Activated naive CD8-positive, alpha-beta T cell treated with anti-CD3 and anti-CD28 coated beads, Interleukin-2, amount 10 ng/mL, durations not matched to agents 7 days and 5 days (primary cell): ENCODE measurements at regions not wholly inside any gene's neighbourhood (a gene's known extent, or its start where the extent isn't known, plus 50 kb on each side); places are given as distances from the start of the nearest gene placed in this dataset.
"Not testable (repeated sequence)": the region's sequence is repeated elsewhere in the genome, so short reads cannot be mapped to it uniquely, and the experiment has no call there.

Experiments used
- ATAC-seq: fragments of 150-1000 bp; cut with Tn5 transposase; one replicate; pipeline ENCODE4 v1.10.0; 2021; ENCODE audit warnings: low read depth, moderate library complexity
- POLR2A ChIA-PET: fragments of 350-600 bp; sonication (Branson Sonifier 250); formaldehyde crosslinking; loops from one replicate; lab custom pipeline; 2021; ENCODE audit warnings: antibody characterized with exemption; lab: Charles Lee
- DNase-seq: peaks from one replicate; pipeline ENCODE4 v3.0.0; 2021
- H3K27ac Mint-ChIP-seq: one replicate; pipeline ENCODE4 v1.8.0; 2022; ENCODE audit warnings: mild to moderate bottlenecking, mixed read lengths
- H3K27me3 Mint-ChIP-seq: one replicate; pipeline ENCODE4 v1.8.0; 2022; ENCODE audit warnings: mild to moderate bottlenecking, moderate library complexity, mixed read lengths
- H3K36me3 Mint-ChIP-seq: one replicate; pipeline ENCODE4 v1.8.0; 2021; ENCODE audit warnings: mild to moderate bottlenecking, mixed read lengths
- H3K4me1 Mint-ChIP-seq: one replicate; pipeline ENCODE4 v1.8.0; 2021; ENCODE audit warnings: mixed read lengths
- H3K4me3 Mint-ChIP-seq: one replicate; pipeline ENCODE4 v1.8.0; 2022; ENCODE audit warnings: mild to moderate bottlenecking, moderate library complexity, mixed read lengths
- H3K9me3 Mint-ChIP-seq: one replicate; pipeline ENCODE4 v1.8.0; 2021; ENCODE audit warnings: mixed read lengths

DNA sequence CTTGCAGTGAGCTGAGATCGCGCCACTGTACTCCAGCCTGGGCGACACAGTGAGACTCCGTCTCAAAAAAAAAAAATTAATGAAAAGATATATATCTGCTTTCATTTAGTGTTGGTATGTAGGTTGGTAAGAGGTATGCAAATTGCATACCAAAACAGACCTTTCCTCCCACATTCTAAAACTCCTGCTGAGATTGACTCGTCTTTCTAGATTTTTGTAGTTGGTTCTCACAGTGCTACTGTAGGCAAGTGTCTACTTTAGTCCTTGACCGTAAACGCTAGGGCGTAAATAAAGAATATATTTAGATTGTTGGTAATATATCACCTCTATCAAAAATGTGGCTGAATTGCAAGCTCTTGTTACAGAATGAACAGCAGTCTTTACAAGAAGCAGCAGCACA, 445.9 kb downstream of the CHSY3 start:
- no peaks in the 10 kb centered on the region for H3K36me3 Mint-ChIP-seq
- H3K4me3 Mint-ChIP-seq = no peak overlapping the region
- H3K9me3 Mint-ChIP-seq = no peaks in the 10 kb centered on the region
- no peak for DNase-seq
- H3K4me1 Mint-ChIP-seq = no peaks in the 10 kb centered on the region
- ATAC-seq = no peak
- H3K27me3 Mint-ChIP-seq = peaks cover 2% of the 10 kb centered on the region
- H3K27ac Mint-ChIP-seq = no peak overlapping the region
- POLR2A ChIA-PET = no interaction called here

DNA sequence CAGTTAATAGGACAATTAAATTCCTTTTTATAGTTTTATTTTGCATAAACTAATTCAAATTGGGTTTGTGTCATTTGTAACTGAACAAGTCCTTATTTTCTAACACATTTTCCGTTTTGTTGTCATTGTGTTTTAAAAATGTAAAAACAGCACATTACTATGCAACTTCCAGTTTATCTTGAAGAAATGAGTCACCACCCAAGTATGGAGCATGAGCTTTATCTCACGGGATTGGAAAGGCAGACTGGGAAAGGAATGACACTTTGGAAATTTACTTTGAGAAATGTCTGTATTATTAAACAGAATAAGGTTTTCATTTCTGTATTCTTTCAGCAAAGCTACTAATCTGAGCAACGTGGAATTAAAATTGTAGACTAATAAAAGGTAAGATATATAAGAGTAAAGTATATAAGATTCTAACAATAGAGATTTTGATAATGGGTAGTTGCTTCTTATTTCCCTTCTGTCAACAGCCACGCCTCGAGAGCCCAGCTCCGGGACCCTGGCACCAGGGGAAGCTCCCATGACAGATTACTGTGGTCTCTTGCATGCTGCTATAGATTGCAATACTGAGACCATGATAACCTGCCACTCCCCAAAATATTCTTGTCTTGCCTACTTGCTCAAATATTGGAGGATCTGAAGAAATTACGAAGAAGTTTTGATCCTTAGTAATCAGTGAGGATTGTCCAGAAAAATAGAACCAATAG, 433.1 kb downstream of the CHSY3 start:
- Mint-ChIP-seq H3K36me3 (no peaks in the 10 kb centered on the region), H3K27me3 (no peaks in the 10 kb centered on the region), H3K27ac (no peak overlapping the region), H3K4me1 (no peaks in the 10 kb centered on the region), H3K4me3 (no peak overlapping the region), H3K9me3 (no peaks in the 10 kb centered on the region)
- no peak for ATAC-seq
- POLR2A ChIA-PET = no interaction called here
- DNase-seq = no peak

DNA sequence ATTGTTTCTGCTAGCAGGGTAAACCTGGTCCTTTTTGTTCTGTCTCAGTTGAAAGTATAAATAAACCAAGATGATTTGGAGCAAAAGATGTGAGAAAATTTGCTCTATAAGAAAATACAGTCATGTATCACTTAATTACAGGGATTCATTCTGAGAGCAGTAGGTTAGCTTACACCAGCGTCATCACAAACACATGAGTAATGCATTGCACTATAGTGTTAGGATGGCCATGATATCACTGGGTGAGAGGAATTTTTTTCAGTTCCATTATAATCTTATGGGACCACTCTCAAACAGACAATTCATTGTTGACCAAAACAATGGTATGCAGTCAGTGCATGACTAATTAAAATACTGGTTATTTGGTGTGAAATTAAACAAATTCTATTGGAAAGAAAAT, 430.9 kb downstream of the CHSY3 start:
- Mint-ChIP-seq H3K27me3 (no peaks in the 10 kb centered on the region), H3K4me1 (no peaks in the 10 kb centered on the region), H3K27ac (no peak overlapping the region), H3K9me3 (no peaks in the 10 kb centered on the region), H3K36me3 (no peaks in the 10 kb centered on the region), H3K4me3 (no peak overlapping the region)
- POLR2A ChIA-PET = no interaction called here
- DNase-seq = no peak
- no peak for ATAC-seq

DNA sequence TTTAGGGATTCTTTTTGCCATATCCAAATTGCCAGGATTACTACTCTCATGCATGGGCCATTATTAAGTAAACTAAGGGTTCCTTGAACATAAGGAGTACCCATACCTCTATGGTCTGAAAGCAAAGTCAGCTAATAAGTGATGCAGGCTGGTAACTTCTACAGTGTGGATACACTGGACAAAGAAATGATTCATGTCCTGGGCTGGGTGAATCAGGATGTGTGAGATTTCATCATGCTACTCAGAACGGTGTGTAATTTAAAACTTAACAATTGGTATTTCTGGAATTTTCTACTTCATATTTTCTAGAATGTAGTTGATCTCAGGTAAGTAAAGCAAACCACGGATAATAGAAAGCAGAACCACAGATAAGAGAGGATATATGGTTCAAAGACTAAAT, 428.8 kb downstream of the CHSY3 start:
- Mint-ChIP-seq H3K27me3 (no peaks in the 10 kb centered on the region), H3K4me1 (no peaks in the 10 kb centered on the region), H3K36me3 (no peaks in the 10 kb centered on the region), H3K4me3 (no peak overlapping the region), H3K27ac (no peak overlapping the region), H3K9me3 (no peaks in the 10 kb centered on the region)
- POLR2A ChIA-PET = no interaction called here
- DNase-seq = no peak
- no peak for ATAC-seq

DNA sequence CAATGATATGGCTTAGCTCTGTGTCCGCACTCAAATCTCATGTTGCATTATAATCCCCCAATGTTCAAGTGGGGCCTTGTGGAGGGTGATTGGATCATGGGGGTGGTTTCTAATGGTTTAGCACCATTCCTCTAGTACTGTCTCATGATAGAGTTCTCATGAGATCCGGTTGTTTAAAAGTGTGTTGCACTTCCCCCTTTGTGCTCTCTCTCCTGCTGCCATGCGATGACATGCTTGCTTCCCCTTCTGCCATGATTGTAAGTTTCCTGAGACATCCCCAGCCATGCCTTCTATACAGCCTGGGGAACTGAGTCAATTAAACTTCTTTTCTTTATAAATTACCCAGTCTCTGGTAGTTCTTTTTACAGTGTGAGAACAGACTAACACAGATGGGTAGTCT, 427.1 kb downstream of the CHSY3 start:
- no peaks in the 10 kb centered on the region for H3K4me1 Mint-ChIP-seq
- no peak overlapping the region for H3K27ac Mint-ChIP-seq
- no peaks in the 10 kb centered on the region for H3K36me3 Mint-ChIP-seq
- POLR2A ChIA-PET = no interaction called here
- H3K27me3 Mint-ChIP-seq = no peaks in the 10 kb centered on the region
- DNase-seq (no peak), ATAC-seq (no peak)
- no peak overlapping the region for H3K4me3 Mint-ChIP-seq
- no peaks in the 10 kb centered on the region for H3K9me3 Mint-ChIP-seq

DNA sequence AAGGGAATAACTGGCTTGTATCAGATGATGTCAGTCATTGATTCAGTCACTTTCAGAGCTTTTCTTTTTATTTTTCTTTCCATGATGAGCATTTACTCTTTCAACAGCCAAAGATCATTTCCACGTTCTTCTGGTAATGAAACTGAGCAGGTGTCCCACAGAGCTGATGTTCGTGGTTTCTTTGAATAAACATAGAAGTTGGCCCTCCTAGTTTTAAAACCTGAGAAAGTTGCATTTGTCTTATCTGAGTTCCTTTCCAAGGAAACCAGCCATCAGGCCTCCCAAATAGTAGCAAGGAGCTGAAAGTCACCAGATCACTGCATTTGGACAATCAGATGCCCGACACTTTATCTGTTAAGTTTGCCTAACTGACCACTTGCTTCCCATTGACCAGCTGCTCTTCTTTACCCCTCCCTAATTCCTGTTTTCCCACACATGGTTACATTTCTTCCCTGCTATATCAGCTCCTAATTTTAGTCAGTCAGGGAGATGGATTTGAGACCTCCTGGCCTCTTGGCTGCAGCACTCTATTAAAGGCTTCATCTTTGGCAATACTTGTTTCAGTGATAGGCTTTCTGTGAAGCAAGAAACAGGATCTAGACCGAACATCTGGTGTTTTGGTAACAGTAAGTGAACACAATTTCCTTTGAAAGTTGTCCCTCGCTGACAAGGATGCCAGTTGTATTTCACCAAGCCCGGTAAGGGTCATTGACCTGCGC, 420.8 kb downstream of the CHSY3 start:
- DNase-seq = no peak
- Mint-ChIP-seq H3K27me3 (no peaks in the 10 kb centered on the region), H3K27ac (no peak overlapping the region), H3K9me3 (no peaks in the 10 kb centered on the region), H3K36me3 (no peaks in the 10 kb centered on the region), H3K4me1 (no peaks in the 10 kb centered on the region), H3K4me3 (no peak overlapping the region)
- no peak for ATAC-seq
- POLR2A ChIA-PET = no interaction called here

DNA sequence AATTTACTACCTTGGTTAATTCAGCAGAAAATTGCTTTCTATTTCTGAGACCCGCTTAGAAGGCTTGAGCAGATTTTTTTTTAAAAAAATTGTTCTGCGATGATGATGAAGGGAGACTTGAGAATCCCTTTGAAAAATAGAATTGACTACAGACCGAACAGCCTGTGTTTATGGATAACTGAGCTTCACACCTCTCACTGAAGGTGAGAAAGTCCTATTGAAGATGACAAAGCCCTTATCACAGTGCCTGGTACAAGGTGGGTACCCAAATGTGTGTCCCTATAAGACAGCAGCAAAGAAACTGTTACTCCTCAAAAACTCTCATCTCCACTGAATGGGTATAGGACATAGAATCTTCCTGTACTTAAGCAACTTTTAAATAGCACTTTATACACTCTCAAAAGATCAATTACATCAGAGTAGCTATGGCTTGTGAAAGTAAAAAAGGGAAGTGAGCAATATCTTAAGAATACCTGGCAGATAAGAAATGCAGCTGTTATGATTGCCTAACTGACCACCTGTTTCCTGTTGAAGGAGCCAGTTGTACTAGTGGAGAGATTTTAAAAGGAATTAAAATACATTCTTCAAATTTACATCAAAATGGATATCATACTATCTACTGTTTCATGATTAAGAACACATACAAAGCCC, 419.7 kb downstream of the CHSY3 start:
- H3K27me3 Mint-ChIP-seq = no peaks in the 10 kb centered on the region

DNA sequence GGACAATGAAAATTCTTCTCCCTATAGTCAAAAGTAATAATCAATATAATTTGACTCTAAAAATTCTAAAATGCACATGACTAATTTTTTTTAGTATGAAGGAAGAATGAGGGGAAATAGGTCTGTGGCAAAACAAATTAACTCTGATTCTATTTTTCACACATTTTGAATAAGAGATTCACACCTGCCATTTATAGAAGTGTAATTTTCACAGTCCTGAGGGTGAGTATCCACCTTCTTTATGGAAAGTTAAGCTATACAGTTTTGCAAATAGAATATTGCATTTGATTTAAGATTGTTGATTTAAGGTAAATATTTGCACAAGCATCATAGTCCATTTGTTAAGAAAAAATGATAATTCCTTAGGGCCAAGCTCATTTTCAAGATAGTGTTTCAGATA, 417.7 kb downstream of the CHSY3 start:
- H3K27ac Mint-ChIP-seq = no peak overlapping the region

More for the DNA sequence above, 419.7 kb downstream of the CHSY3 start:
- ATAC-seq (no peak), DNase-seq (no peak)
- H3K4me1 Mint-ChIP-seq = no peaks in the 10 kb centered on the region
- no peak overlapping the region for H3K4me3 Mint-ChIP-seq
- no peaks in the 10 kb centered on the region for H3K36me3 Mint-ChIP-seq
- H3K9me3 Mint-ChIP-seq = no peaks in the 10 kb centered on the region
- POLR2A ChIA-PET = no interaction called here
- H3K27ac Mint-ChIP-seq = no peak overlapping the region

DNA sequence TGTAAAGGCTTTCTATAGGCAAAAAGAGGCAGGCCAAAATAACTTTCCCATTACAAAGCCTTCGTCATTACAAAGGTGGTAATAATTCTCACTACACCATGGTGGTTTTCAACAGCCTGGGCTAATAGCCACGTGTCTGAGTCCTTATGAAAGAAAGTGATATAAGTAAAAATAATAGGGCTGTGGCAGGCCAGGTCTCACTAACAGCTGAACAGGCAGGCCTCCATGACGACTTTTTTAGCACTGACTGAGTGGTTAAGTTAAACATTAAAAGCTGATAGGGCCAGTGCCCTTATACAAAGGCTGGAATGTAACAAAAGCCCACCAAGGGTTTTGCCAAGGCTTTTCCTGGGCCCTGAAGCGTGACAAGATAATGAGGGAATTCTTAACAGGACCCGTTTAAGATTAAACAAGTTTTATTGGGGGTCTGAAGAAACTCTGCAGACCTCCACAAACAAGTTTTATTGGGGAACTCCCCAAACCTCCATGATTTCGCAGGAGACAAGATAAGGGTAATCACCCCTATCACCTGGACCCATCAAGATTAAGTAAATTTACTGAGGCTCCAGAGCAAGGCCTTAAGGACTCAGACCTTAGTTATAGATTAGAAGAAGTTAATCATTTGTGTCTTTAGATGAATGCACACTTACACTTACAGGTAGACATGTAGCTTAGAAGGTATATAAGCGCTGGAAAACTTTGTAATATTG, 412.9 kb downstream of the CHSY3 start:
- Mint-ChIP-seq H3K27me3 (no peaks in the 10 kb centered on the region), H3K27ac (no peak overlapping the region), H3K9me3 (no peaks in the 10 kb centered on the region), H3K4me3 (no peak overlapping the region), H3K4me1 (no peaks in the 10 kb centered on the region), H3K36me3 (no peaks in the 10 kb centered on the region)
- DNase-seq = no peak
- POLR2A ChIA-PET = no interaction called here
- ATAC-seq = no peak

More for the DNA sequence above, 417.7 kb downstream of the CHSY3 start:
- ATAC-seq = no peak
- POLR2A ChIA-PET = no interaction called here
- Mint-ChIP-seq H3K4me3 (no peak overlapping the region), H3K4me1 (no peaks in the 10 kb centered on the region), H3K36me3 (no peaks in the 10 kb centered on the region), H3K9me3 (no peaks in the 10 kb centered on the region), H3K27me3 (no peaks in the 10 kb centered on the region)
- no peak for DNase-seq

DNA sequence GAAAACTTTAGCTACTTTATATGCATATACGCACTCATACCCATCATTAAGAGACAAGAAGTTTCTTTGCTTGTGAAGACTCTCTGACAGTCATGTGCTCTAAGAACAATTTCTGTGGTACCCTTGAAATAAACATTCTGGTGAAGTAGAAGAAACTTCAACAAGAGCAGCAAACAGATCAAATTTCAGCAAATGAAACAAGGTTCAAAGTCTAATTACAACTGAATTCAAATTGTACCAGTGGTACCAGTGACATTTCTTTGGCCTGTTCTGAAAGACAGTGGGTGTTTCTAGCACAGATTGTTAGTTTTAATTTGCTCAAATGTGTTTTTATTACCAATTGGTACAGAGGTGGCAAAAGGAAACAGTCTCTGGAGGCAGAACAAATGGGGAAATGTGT, 391.0 kb downstream of the CHSY3 start:
- Mint-ChIP-seq H3K36me3 (no peaks in the 10 kb centered on the region), H3K9me3 (no peaks in the 10 kb centered on the region), H3K27ac (no peak overlapping the region), H3K4me1 (no peaks in the 10 kb centered on the region), H3K4me3 (no peak overlapping the region), H3K27me3 (no peaks in the 10 kb centered on the region)
- no peak for ATAC-seq
- DNase-seq = no peak
- POLR2A ChIA-PET = no interaction called here

DNA sequence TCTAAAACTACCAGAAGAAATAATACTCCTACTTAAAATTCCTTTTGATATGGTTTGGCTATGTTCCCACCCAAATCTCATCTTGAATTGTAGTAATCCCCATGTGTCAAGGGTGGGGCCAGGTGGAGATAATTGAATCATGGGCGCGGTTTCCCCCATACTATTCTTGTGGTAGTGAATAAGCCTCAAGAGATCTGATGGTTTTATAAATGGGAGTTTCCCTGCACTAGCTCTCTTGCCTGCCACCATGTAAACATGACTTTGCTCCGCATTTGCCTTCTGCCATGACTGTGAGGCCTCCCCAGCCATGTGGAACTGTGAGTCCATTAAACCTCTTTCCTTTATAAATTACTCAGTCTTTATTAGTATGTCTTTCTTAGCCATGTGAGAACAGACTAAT, 390.5 kb downstream of the CHSY3 start:
- DNase-seq, H3K36me3 Mint-ChIP-seq, POLR2A ChIA-PET, H3K4me1 Mint-ChIP-seq, H3K9me3 Mint-ChIP-seq, H3K27ac Mint-ChIP-seq, H3K4me3 Mint-ChIP-seq, ATAC-seq, H3K27me3 Mint-ChIP-seq: not testable (repeated sequence)

DNA sequence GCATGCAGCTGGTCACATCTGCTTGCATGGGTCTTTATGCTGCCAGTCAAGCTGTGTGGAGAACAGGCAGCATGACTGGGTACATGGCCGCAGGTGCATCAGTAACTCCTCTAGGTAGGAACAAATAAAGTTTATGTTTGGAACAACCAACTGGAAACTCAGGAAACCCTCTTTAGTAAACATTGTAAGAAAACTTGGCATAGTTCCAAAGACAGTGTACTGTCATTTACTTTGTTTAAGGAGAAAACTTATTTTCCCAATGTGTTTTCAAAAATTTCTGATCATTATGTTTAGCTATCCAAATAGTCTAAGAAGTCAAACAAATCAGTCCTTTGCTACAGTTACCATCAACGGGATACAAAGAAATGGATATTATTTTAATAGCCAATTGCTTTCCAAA, 386.0 kb downstream of the CHSY3 start:
- Mint-ChIP-seq H3K36me3 (no peaks in the 10 kb centered on the region), H3K4me3 (no peak overlapping the region), H3K4me1 (no peaks in the 10 kb centered on the region), H3K27ac (no peak overlapping the region), H3K27me3 (no peaks in the 10 kb centered on the region), H3K9me3 (no peaks in the 10 kb centered on the region)
- DNase-seq = no peak
- POLR2A ChIA-PET = no interaction called here
- ATAC-seq = no peak

DNA sequence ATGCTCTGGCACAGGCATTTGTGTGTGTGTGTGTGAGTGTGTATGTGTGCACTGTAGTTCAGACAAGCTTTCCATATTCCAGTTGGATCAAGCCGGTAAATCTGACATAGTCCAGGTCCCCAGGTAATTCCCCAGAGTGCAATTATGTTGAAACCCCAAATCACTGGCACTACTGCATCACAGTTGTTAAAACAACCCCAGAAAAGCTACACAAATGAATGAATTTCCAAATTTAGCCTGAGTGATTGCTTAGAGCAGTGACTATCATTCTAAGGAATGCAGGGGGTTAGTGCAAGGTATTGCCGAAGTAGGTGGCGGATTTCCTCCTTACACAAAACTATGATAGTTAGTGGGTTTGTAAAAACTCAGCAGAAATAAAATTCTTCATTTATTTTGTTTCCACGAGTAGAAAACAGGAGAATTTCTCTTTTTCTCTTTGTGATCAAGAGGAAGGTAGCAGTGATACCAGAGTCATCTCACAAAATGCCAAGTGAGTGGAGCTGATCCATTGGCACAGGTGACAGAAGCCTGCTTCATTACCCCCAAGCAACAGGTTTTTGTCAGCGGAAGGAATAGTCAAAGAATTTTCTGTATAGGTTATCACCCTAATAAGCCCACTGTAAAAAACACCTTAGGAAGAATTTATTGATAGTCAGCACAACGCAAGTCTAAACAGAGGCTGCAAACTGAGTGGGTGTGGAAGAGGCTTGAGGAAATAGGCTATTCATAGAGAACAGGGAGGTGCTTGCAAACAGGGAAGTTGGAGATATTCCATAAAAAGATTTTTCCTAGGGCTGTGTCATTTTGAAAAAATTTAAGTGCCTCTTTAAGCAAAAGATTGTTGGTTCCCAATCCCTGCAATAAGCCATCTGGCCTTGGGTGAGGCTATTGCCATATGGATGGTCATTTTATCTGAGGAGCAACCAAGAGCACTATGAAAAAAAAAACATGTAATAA, 385.1 kb downstream of the CHSY3 start:
- POLR2A ChIA-PET = no interaction called here
- DNase-seq = no peak
- Mint-ChIP-seq H3K4me3 (no peak overlapping the region), H3K27ac (no peak overlapping the region), H3K4me1 (no peaks in the 10 kb centered on the region), H3K9me3 (no peaks in the 10 kb centered on the region), H3K36me3 (no peaks in the 10 kb centered on the region), H3K27me3 (no peaks in the 10 kb centered on the region)
- no peak for ATAC-seq
